ENCODE measurements at regions not wholly inside any gene's neighbourhood (a gene's known extent, or its start where the extent isn't known, plus 50 kb on each side); places are given as distances from the start of the nearest gene placed in this dataset.

DNA sequence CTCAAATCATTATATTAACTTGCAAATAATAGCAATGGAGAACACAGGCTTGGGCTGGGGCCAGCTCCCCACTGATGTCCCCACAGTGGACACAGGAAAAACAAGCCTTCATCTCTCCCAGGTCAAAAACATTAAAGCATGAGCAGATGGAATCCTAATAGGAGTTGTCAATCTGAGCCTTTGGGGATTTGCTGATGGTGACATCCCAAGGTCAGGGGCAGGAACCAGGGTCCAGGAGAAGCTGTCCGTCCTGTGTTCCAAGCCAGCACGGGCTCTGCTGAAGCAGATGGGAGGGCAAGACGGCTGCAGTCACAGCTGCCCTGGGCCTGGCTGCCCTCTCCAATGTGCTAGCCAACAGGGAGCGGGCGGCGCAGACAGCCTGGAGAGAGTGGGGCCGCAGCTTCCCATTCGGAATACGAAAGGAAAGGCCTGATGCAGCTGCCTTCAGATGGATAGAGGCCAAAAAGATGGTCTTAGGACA, 135.5 kb downstream of the NDUFA10 start:
- TF ChIP-seq EP300 (IDR thresholded peaks at IDR 0.05; ENCODE audit: low read depth) (no peak), POLR2A (IDR thresholded peaks at IDR 0.05) (no peak), CTCF (IDR thresholded peaks at IDR 0.05) (no peak), POLR2AphosphoS5 (IDR thresholded peaks at IDR 0.05) (no peak)
- 63 to 77% methylated on average over 2 to 9 of the region's 9 CpGs for WGBS, 2 donors (ENCODE audit: low coverage in 1 of 2)
- Histone ChIP-seq H3K4me1 (no peaks in the 10 kb centered on the region), H3K27me3 (no peaks in the 10 kb centered on the region), H3K4me3 (no peak overlapping the region), H3K36me3 (peaks cover 0 to 4% (median 0%) of the 10 kb centered on the region in 4 donors), H3K9me3 (peaks cover 15 to 23% of the 10 kb centered on the region in 2 donors), H3K27ac (no peak overlapping the region)
- no peak for DNase-seq
- in situ Hi-C loops (cut with MboI; ENCODE audit: low pct_ligation_motif_present in 1 of 4, low pct_unique_long_range_greater_than_20kb in 1 of 4, low sequenced_read_pairs in 3 of 4) (loop anchor here in 2 of 4 donors (10.0 to 25.0 kb wide), 2 partner anchors 627 to 855 kb away; no protein-coding TSS in a partner anchor), intact Hi-C loops (cut with DNase I; ENCODE audit: low total_unique reads) (no loop called here)

DNA sequence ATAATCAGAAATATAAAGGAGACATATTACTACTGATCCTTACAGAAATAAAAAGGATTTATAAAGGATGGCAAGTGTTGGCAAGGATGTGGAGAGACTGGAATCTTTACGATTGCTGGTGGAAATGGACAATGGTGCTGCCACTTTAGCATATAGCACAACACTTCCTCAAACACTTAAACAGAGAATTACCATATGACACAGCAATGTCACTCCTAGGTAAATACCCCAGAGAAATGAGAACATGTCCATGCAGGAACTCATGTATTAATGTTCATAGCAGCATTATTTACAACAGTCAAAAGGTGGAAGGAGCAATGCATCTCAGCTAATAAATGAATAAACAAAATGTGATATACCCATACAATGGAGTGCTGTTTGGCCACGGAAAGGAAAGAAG, 137.5 kb downstream of the NDUFA10 start:
- in situ Hi-C loops (cut with MboI; ENCODE audit: low pct_ligation_motif_present in 1 of 4, low pct_unique_long_range_greater_than_20kb in 1 of 4, low sequenced_read_pairs in 3 of 4) (loop anchor here in 2 of 4 donors (10.0 to 25.0 kb wide), 2 partner anchors 625 to 853 kb away; no protein-coding TSS in a partner anchor), intact Hi-C loops (cut with DNase I; ENCODE audit: low total_unique reads) (no loop called here)
- DNase-seq = no peak
- no peak for TF ChIP-seq CTCF (IDR thresholded peaks at IDR 0.05)
- no peak for TF ChIP-seq POLR2A (IDR thresholded peaks at IDR 0.05)
- no peak for TF ChIP-seq POLR2AphosphoS5 (IDR thresholded peaks at IDR 0.05)
- TF ChIP-seq EP300 (IDR thresholded peaks at IDR 0.05; ENCODE audit: low read depth) = no peak
- Histone ChIP-seq H3K36me3 (peaks cover 0 to 4% (median 0%) of the 10 kb centered on the region in 4 donors), H3K27ac (no peak overlapping the region), H3K9me3 (peaks cover 22 to 31% of the 10 kb centered on the region in 2 donors), H3K4me1 (no peaks in the 10 kb centered on the region), H3K4me3 (no peak overlapping the region), H3K27me3 (no peaks in the 10 kb centered on the region)
- WGBS, 2 donors (ENCODE audit: low coverage in 1 of 2) = 63 to 80% methylated on average over 2 of the region's 2 CpGs

DNA sequence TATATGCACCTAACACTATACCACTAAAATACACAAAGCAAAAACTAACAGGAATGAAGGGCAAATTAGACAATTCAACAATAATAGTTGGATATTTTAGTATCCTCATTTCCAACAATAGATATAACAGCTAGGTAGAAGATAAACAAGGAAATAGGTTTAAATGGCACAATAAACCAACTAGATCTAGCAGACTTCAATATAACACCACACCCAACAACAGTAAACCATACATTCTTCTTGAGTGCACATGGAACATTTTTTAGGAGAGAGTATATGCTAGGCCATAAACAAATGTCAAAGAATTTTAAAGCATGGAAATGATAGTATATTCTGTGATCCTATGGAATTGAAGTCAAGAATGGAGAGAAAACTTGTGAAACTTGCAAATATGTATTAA, 138.4 kb downstream of the NDUFA10 start:
- no peak for DNase-seq
- Histone ChIP-seq H3K27ac (no peak overlapping the region), H3K27me3 (no peaks in the 10 kb centered on the region), H3K4me3 (no peak overlapping the region), H3K9me3 (peaks cover 22 to 31% of the 10 kb centered on the region in 2 donors), H3K36me3 (peaks cover 0 to 4% (median 0%) of the 10 kb centered on the region in 4 donors), H3K4me1 (peaks cover 0 to 7% (median 0%) of the 10 kb centered on the region in 4 donors)
- TF ChIP-seq EP300 (IDR thresholded peaks at IDR 0.05; ENCODE audit: low read depth) = no peak
- no peak for TF ChIP-seq POLR2AphosphoS5 (IDR thresholded peaks at IDR 0.05)
- no peak for TF ChIP-seq POLR2A (IDR thresholded peaks at IDR 0.05)
- TF ChIP-seq CTCF (IDR thresholded peaks at IDR 0.05) = no peak
- in situ Hi-C loops (cut with MboI; ENCODE audit: low pct_ligation_motif_present in 1 of 4, low pct_unique_long_range_greater_than_20kb in 1 of 4, low sequenced_read_pairs in 3 of 4) (loop anchor here in 2 of 4 donors (10.0 to 25.0 kb wide), 2 partner anchors 624 to 852 kb away; no protein-coding TSS in a partner anchor), intact Hi-C loops (cut with DNase I; ENCODE audit: low total_unique reads) (no loop called here)

GRCh38 chr2:239884875-239885274, 140.3 kb downstream of the NDUFA10 start:
- in situ Hi-C loops (cut with MboI; ENCODE audit: low pct_ligation_motif_present in 1 of 4, low pct_unique_long_range_greater_than_20kb in 1 of 4, low sequenced_read_pairs in 3 of 4) (loop anchor here in 2 of 4 donors (10.0 to 25.0 kb wide), 2 partner anchors 623 to 850 kb away; no protein-coding TSS in a partner anchor), intact Hi-C loops (cut with DNase I; ENCODE audit: low total_unique reads) (no loop called here)
- H3K9me3 ChIP-seq = peaks cover 22 to 31% of the 10 kb centered on the region in 2 donors
- H3K27me3 ChIP-seq = no peaks in the 10 kb centered on the region
- no peak for DNase-seq
- H3K27ac ChIP-seq = no peak overlapping the region
- 90 to 98% methylated on average over 2 of the region's 2 CpGs for WGBS, 2 donors (ENCODE audit: low coverage in 1 of 2)
- TF ChIP-seq EP300 (IDR thresholded peaks at IDR 0.05; ENCODE audit: low read depth) (no peak), CTCF (IDR thresholded peaks at IDR 0.05) (no peak), POLR2AphosphoS5 (IDR thresholded peaks at IDR 0.05) (no peak), POLR2A (IDR thresholded peaks at IDR 0.05) (no peak)
- H3K4me3 ChIP-seq = no peak overlapping the region
- peaks cover 0 to 4% (median 0%) of the 10 kb centered on the region in 4 donors for H3K36me3 ChIP-seq
- peaks cover 0 to 7% (median 0%) of the 10 kb centered on the region in 4 donors for H3K4me1 ChIP-seq
